ENCODE measurements at regions not wholly inside any gene's neighbourhood (a gene's known extent, or its start where the extent isn't known, plus 50 kb on each side); places are given as distances from the start of the nearest gene placed in this dataset.

DNA sequence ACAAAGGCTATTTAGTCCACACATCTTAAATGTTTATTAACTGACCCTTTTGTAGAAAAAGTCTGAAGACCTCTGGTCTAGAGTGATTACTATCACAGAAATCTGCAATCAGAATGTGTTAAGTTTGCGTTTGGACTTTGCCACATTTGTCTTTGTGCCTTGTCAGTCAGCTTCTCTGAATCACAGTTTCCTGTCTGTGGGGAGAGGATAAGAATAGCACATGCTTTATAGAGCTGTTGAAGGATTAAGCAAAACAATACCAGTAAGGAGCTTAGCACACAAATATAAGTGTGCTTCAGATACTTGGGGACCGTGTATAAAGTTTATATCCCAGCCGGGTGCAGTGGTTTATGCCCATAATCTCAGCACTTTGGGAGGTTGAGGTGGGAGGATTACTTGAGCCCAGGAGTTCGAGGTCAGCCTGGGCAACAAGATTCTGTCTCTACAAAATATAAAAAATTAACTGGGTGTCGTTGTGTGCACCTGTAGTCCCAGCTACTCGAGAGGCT is 63.0 kb upstream of the BTG1 start:
- no peak for DNase-seq

DNA sequence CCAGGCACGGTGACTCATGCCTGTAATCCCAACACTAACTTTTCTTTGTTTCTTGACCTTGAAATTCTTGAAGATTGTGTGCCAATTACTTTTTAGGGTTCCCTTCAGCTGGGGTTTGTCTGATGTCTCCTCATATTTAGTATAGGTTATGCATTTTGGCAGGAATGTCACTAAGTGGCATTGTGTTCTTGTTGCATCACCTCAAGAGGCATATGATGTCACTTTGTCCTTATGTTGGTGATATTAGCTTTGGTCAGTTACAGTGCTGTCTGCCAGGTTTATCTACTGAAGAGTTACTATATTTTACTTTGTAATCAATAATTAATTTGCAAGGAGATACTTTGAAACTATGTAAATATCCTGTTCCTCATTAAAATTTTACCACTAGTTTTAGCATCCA is 61.0 kb upstream of the BTG1 start:
- no peak for DNase-seq

DNA sequence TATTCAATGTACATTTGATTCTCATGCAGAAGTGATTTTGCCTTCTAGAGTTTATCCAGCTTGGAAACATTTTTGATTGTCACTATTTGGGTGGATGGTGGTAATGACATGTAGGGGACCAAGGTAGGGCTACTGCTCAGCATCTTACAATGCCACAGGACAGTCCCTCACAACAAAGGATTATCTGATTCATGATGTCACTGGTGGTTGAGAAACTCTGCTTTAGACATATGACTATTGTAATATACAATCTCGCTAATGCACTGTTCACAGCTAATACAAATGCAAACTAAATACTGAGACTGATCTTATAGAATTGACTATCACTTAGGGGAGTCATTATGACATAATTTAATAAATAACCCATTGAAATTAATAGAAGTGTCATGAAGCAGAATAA is 60.4 kb upstream of the BTG1 start:
- DNase-seq, result no peak

DNA sequence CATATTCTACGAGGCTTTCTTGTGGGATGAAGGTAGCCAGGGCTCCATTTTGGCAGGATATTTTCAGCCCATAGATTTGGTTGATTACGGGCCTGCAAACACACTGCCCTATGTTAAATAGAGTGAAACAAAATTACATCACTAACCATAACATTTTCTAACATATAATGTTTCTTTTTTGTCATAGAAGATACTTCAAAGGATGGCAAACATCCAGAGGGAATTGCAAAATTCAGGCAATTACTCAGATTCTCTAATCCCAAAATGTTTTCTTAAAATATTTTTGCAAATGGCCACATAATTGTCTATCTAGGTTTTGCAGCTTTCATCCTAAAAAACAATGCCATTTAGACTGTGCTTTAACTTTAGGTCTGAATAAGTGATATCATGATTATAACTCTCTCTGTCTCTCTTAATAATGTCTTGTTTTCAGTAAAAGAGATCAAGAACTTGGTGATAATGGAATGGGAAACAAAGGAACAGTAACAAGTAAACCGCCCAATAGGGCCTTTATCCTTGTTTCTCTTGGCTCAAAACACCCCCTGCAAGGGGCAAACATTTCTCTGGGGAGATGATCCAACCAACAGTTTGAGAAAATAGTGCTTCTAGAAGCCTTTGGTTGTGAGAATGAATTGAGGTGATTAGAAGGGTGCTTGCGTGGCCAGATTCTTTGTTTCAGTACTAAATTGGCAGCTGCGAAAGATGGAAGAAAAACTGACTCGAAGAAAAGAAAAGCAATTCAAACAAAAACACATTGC is 54.4 kb upstream of the BTG1 start:
- no peak for DNase-seq

DNA sequence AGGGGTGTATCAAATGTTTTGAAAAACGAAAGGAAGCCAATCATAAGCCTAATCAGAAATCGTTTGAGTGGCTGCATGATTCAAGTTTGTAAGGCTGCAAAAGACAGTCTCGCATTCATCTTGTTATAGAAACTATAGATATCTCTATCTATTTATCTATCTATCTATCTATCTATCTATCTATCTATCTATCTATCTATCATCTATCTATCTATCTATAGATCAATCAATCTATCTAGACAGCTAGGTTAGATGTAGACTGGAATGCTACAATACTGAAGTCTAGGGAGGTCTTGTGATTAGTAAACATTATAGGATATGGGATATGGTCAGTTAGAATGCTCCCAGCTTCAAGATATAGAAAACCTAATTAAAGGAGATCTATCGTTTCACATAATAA is 52.2 kb upstream of the BTG1 start:
- no peak for DNase-seq

DNA sequence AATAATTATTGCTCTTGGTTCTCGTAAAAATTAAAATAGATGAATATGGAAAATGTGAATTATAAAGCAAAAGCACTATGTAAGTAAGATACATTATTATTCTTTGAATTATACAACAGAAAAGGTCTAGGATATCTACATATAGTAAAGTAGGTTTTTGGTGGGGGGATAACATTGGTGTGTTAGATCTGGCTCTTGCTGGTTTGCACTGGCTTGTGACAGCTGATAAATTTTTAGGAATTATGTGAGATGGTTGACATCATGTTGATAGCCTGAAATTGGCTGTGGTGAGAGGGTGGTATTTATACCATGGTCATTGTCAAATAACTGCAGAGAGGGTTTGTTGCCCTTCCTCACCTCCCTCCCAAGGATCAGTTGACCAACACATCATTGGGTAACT is 50.7 kb upstream of the BTG1 start:
- DNase-seq, result no peak

Measured in NCI-H187 treated with DMSO at 0.1 percent for 48 hours (cell line).